ENCODE measurements at regions not wholly inside any gene's neighbourhood (a gene's known extent, or its start where the extent isn't known, plus 50 kb on each side); places are given as distances from the start of the nearest gene placed in this dataset.

- DNase-seq (ENCODE audit: extremely low spot score): no peak
- ChIA-PET CTCF (interaction anchor here (1.6 to 2.2 kb wide), 2 partner anchors 10 to 16 kb away, joined by 5 to 6 read pairs; no protein-coding TSS in a partner anchor), POLR2A (no interaction called here)
- no peak for TF ChIP-seq CTCF (IDR thresholded peaks at IDR 0.05; ENCODE audit: control extremely low read depth, extremely low read depth, low read depth, missing control alignments)
These were observed 206.9 kb downstream of the TFAP2C start for GRCh38 chr20:56835829-56836550.

GRCh38 chr20:56839222-56839621 lies 210.1 kb downstream of the TFAP2C start:
- no peak for TF ChIP-seq CTCF (IDR thresholded peaks at IDR 0.05; ENCODE audit: control extremely low read depth, extremely low read depth, low read depth, missing control alignments)
- ChIA-PET CTCF (no interaction called here), POLR2A (no interaction called here)
- no peak for DNase-seq (ENCODE audit: extremely low spot score)

- DNase-seq (ENCODE audit: extremely low spot score): no peak
- ChIA-PET POLR2A (no interaction called here), CTCF (no interaction called here)
- no peak for TF ChIP-seq CTCF (IDR thresholded peaks at IDR 0.05; ENCODE audit: control extremely low read depth, extremely low read depth, low read depth, missing control alignments)
These were observed 210.7 kb downstream of the TFAP2C start for GRCh38 chr20:56839786-56840185.

- CTCF ChIA-PET: no interaction called here
- no peak for TF ChIP-seq CTCF (IDR thresholded peaks at IDR 0.05; ENCODE audit: control extremely low read depth, extremely low read depth, low read depth, missing control alignments)
- DNase-seq (ENCODE audit: extremely low spot score): no peak
- POLR2A ChIA-PET: no interaction called here
These were observed 211.7 kb downstream of the TFAP2C start for GRCh38 chr20:56840716-56841261.

GRCh38 chr20:56841346-56841908 lies 212.3 kb downstream of the TFAP2C start:
- ChIA-PET CTCF (interaction anchor here (1.2 kb wide), 1 partner anchor 8 kb away, joined by 3 read pairs; no protein-coding TSS in a partner anchor), POLR2A (no interaction called here)
- DNase-seq (ENCODE audit: extremely low spot score): no peak
- TF ChIP-seq CTCF (IDR thresholded peaks at IDR 0.05; ENCODE audit: control extremely low read depth, extremely low read depth, low read depth, missing control alignments): no peak

- POLR2A ChIA-PET: no interaction called here
- TF ChIP-seq CTCF (IDR thresholded peaks at IDR 0.05; ENCODE audit: control extremely low read depth, extremely low read depth, low read depth, missing control alignments): no peak
- CTCF ChIA-PET: interaction anchor here (1.2 kb wide), 1 partner anchor 8 kb away, joined by 3 read pairs; no protein-coding TSS in a partner anchor
- DNase-seq (ENCODE audit: extremely low spot score): no peak
These were observed 212.9 kb downstream of the TFAP2C start for GRCh38 chr20:56842056-56842455.
